Lower leg skin (tissue), 3 donors: ENCODE measurements at regions not wholly inside any gene's neighbourhood (a gene's known extent, or its start where the extent isn't known, plus 50 kb on each side); places are given as distances from the start of the nearest gene placed in this dataset.

ENCODE experiments used
- CTCF ChIP-seq, 3 donors: fragments of 450-650 bp; IDR thresholded peaks; one replicate each; pipeline ENCODE4 v1.5.1; 2016; ENCODE audit warnings: antibody characterized with exemption in 3 of 3, mild to moderate bottlenecking in 3 of 3, moderate library complexity in 2 of 3
- POLR2A ChIP-seq, 2 donors: fragments of 450-650 bp; IDR thresholded peaks; one replicate each; pipeline ENCODE4 v1.6.1; 2016 to 2017; ENCODE audit warnings: antibody characterized with exemption in 2 of 2, mild to moderate bottlenecking in 1 of 2, moderate library complexity in 1 of 2

DNA sequence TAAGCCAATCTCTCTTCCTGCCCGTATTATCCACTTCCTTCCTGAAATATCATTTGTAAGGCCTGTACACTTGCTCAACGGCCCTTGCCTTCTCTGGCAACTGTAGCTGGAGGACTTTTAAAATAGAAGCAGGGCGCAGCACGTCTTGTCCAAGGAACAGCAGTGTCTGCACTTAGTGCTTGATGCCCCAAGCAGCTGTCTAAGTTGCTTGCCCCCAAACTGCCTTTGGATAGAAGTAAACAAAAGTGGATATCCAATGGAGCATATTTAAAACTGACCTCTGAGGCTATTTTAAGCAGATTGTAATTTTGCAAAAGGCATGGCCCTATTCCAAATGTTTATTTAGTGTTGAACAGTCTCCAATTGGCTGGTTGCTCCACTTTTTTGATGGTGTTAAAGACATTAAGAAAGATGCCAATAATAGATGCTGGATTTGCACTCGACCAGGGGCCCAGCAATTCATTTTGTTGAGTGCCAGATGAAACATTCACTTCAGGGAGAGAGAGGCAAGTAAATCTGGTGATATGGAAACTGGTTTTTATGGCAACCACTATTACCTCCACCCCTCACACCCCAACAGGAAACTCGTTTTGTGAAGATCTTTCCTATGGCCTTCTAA lies 526.8 kb upstream of the TBL1XR1 start:
- no peak for TF ChIP-seq CTCF (IDR thresholded peaks at IDR 0.05)
- no peak for TF ChIP-seq POLR2A (IDR thresholded peaks at IDR 0.05)
